GM19328 (cell line): ENCODE measurements at regions not wholly inside any gene's neighbourhood (a gene's known extent, or its start where the extent isn't known, plus 50 kb on each side); places are given as distances from the start of the nearest gene placed in this dataset.
"Not testable (repeated sequence)": the region's sequence is repeated elsewhere in the genome, so short reads cannot be mapped to it uniquely, and the experiment has no call there.

ENCODE experiments used
- ATAC-seq: cut with Tn5 transposase; IDR thresholded peaks from one replicate; pipeline ENCODE4 v1.9.1; 2021; ENCODE audit warnings: mild to moderate bottlenecking, moderate library complexity; ENCODE audit not compliant: unreplicated experiment

GRCh38 chr5:13350767-13351166 lies 593.7 kb downstream of the DNAH5 start:
- ATAC-seq: no peak

DNA sequence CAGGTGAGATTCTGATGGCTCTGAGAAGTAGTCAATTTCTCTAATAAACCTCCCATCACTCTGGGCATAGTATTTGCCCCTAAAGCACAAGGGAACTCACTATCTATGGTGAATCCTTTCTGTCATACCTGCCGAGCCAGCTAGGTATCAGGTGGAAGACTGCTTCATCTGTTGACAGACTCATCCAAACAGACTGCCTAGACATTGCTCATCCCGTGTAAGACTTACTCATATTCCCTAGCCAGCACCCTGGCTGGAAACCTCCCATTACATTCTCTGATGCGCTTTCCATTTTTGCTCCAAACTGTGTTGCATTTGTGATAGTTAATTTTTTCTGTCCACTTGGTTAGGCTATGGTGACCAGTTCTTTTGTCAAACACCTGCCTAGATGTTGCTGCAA lies 595.9 kb downstream of the DNAH5 start:
- ATAC-seq: no peak

GRCh38 chr5:13346401-13346800 lies 598.1 kb downstream of the DNAH5 start:
- ATAC-seq: no peak

GRCh38 chr5:13339093-13339492 lies 605.4 kb downstream of the DNAH5 start:
- no peak for ATAC-seq

DNA sequence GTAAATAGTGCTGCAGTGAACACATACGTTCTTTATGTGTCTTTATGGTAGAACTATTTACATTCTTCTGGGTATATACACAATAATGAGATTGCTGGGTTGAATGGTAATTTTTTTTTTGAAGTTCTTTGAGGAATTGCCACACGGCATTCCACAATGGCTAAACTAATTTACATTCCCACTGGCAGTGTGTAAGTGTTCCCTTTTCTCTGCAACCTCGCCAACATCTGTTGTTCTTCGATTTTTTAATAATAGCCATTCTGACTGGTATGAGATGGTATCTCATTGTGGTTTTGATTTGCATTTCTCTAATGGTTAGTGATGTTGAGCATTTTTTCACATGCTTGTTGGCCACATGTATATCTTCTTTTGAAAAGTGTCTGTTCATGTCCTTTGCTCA lies 609.5 kb downstream of the DNAH5 start:
- ATAC-seq: not testable (repeated sequence)

- no peak for ATAC-seq
Measured at GRCh38 chr5:13331585-13331984, 612.9 kb downstream of the DNAH5 start.

- no peak for ATAC-seq
Measured at GRCh38 chr5:13328316-13328715, 616.2 kb downstream of the DNAH5 start.

GRCh38 chr5:13325765-13326164 lies 618.7 kb downstream of the DNAH5 start:
- ATAC-seq: no peak

DNA sequence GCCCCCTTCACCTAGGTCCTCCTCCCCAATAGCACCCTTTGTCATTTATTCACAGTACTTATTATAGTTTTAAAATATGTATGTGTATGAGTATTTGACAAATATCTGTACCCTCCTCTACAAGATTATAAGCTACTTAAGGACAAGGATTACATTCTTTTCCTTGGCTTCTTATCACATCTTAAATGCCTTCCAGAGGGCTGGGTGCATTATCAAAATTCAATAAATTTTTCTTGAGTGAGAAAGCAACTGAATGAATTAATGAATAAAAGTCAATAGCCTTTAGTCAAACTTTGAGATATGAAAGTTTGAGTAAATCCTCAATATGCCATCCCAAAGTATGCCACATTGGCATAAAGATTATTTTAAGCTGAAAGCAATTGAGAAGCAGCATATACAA lies 621.7 kb downstream of the DNAH5 start:
- ATAC-seq: no peak

- ATAC-seq: no peak
Measured at GRCh38 chr5:13317654-13318053, 626.8 kb downstream of the DNAH5 start.

- no peak for ATAC-seq
Measured at GRCh38 chr5:13316176-13316575, 628.3 kb downstream of the DNAH5 start.

GRCh38 chr5:13307480-13307879 lies 637.0 kb downstream of the DNAH5 start:
- no peak for ATAC-seq

DNA sequence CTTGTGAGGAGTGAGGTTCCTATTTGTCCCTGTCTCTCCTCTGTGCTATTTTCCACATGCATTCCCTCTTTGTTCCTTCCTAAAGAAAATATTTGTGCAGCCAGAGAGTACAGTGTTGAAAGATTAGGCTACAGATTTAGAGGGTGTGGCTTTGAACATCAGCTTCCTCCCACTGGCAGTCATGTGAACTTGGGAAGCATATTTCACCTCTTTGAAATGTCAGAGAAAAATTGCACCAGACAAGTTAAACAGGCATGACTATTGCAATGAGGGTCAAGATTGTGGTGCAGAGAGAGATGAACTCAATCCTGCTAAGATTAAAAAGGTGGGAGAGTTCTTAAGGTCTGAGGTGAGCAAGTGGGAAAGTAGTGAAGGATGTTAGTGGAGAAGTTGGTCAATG lies 641.0 kb downstream of the DNAH5 start:
- ATAC-seq: no peak

- no peak for ATAC-seq
Measured at GRCh38 chr5:13278811-13279210, 665.7 kb downstream of the DNAH5 start.

DNA sequence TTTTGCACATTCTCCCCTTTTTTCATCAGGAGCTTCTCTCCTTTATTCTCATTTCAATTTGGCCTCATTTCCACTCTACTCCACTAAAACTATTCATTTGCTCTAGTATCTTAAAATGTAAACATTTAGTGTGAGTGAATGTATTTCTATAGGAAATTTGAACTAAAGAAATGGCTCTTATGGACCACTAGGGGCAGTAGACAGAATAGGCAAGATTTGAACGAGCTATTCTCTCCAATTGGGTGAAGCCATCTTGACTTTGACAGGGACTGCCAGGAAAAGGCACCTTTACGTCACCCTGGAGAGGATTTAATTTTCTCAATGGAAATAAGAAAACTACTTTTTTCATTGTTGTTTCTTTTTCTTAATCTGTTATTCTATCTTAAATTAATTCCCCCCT lies 666.3 kb downstream of the DNAH5 start:
- ATAC-seq: no peak

- no peak for ATAC-seq
Measured at GRCh38 chr5:13276156-13276555, 668.3 kb downstream of the DNAH5 start.

GRCh38 chr5:13263701-13264100 lies 680.8 kb downstream of the DNAH5 start:
- ATAC-seq: no peak

DNA sequence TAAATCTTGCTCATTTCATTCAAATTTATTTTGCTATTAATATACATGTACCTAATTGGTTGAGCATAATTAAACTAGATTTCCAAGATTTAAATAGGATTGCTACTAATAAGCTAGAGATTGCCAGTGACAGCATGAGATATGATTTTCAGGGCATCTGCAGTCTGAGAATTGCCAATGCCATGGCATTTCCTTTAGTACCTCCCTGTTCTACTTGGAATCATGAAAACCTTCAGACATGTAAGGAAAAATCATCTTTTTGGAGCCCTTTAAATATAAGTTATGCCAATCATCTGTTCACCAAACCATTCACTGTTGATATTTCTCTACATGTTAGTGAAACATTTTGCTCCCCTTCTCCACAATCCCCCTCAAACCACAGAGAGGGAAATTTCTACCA lies 691.4 kb downstream of the DNAH5 start:
- ATAC-seq: no peak

DNA sequence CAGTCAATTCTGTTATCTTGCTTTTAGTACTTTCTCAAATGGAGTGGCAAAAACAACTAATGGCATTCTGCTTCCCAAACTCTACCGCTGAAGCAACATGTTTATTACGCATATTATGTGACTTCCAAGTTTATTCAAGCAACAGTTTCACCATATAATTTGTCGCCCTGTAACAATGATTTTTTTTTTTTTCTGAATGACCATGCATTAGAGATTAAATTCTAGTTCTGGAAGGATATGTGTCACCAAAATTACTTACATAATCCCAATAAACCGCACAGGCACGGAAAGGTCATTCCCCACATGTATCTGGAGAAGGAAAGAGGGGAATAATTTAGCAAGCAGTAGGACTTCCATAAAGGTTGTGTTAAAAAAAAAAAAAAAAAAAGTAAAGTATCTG lies 691.8 kb downstream of the DNAH5 start:
- no peak for ATAC-seq

DNA sequence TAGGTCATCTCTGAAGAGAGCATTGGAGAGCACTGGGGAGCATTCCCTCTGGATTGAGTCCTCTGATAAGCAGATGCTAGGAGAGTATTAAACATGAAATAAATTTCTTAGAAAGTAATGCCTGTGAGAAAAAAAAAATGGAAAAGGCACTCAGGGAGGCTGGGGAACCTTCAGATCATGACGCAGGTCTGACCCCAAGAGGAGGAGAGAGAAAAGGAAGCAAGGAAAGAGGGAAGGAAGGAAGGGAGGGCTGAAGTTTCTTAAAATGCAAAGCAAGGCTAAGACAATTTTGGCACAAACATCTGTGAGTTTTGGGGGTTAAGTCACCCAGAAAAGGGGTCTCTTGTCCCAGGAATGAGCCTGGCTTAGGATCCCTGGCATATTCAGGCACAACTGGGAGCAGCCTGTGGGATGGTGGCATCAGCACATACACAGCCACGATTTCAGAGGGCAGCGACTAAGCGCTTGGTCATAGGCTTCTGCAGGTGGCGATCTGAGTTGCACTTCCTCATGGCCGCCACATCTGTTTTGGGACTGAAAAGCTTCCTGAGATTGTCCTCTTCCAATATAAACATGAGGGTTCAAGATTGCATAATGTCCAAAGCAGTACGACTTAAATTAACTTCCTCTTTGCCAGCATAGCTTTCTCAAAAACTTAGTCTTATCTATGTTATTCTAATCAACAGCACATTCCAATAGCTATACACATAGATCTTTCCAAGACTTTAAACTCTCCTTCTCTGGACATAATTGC lies 692.7 kb downstream of the DNAH5 start:
- ATAC-seq: no peak

- ATAC-seq: no peak
Measured at GRCh38 chr5:13250464-13251291, 693.8 kb downstream of the DNAH5 start.

GRCh38 chr5:13249854-13250253 lies 694.6 kb downstream of the DNAH5 start:
- ATAC-seq: no peak
